GM10266 (cell line): ENCODE measurements at regions not wholly inside any gene's neighbourhood (a gene's known extent, or its start where the extent isn't known, plus 50 kb on each side); places are given as distances from the start of the nearest gene placed in this dataset.
"Not testable (repeated sequence)": the region's sequence is repeated elsewhere in the genome, so short reads cannot be mapped to it uniquely, and the experiment has no call there.

Experiments
- DNase-seq: peaks from one replicate; pipeline ENCODE4 v3.0.0; 2012; ENCODE audit errors: extremely low spot score
- CTCF ChIP-seq: IDR thresholded peaks from 2 replicates; pipeline ENCODE4 v1.5.1; 2012; ENCODE audit warnings: mild to moderate bottlenecking, low read depth; ENCODE audit not compliant: control insufficient read depth, insufficient read depth; ENCODE audit errors: missing control alignments

GRCh38 chr2:167818521-167818920 is 428.9 kb downstream of the STK39 start:
- DNase-seq: no peak
- no peak for TF ChIP-seq CTCF

DNA sequence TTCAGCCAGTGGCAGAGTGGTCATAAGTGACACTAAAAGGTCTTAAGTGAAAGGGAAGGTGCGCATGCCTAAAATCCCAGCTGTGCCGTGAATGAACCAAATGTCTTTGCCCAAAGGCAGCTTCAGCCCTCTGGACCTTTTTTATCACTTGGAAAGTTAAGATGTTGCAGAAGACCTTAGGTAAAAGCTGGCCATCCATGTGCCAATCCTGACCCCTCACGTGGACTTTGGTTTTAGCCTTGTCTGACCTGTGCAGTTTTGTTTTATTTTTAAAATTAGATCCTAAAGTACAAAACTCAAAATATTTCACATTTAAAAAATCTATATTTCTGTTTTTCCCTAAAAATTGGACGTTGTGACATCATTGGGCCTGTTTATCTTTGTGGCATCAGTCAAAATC is 429.5 kb downstream of the STK39 start:
- no peak for TF ChIP-seq CTCF
- DNase-seq: no peak

DNA sequence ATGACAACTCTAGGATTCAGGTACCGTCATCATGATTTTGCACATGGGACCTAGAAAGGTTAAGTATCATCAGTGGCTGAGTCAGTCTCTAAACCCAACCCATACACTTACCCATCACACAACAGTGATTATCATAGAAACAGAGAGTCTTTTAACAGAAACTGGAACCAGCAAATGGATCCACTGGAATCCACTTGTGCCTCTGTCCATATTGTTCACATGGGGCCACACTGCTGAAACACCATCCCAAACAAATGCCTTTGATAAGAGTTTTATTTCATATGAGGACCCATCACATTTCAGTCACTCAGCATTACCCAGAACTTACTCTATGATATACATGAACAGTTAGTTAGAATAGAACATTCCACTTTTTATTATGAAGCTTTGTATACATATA is 430.0 kb downstream of the STK39 start:
- no peak for DNase-seq
- no peak for TF ChIP-seq CTCF

DNA sequence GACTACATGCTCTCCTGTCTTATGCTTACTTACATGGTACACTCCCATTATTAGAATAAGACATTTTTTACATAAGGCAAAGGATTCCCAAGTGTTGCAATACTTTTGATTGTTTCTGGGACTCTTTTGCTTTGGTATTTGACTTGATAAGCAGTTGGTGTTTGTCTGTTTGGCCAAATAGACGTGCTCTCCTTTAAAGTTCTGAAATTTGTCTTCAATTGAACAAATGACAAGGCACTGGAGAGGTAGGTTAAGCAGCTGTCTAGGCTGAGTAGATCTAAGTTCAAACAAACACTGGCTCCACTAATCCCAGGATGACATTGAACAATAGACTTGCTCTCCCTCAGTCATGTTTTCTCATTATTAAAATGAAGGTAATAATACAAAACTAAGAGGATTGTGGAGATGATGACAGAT is 430.5 kb downstream of the STK39 start:
- DNase-seq: no peak
- no peak for TF ChIP-seq CTCF

DNA sequence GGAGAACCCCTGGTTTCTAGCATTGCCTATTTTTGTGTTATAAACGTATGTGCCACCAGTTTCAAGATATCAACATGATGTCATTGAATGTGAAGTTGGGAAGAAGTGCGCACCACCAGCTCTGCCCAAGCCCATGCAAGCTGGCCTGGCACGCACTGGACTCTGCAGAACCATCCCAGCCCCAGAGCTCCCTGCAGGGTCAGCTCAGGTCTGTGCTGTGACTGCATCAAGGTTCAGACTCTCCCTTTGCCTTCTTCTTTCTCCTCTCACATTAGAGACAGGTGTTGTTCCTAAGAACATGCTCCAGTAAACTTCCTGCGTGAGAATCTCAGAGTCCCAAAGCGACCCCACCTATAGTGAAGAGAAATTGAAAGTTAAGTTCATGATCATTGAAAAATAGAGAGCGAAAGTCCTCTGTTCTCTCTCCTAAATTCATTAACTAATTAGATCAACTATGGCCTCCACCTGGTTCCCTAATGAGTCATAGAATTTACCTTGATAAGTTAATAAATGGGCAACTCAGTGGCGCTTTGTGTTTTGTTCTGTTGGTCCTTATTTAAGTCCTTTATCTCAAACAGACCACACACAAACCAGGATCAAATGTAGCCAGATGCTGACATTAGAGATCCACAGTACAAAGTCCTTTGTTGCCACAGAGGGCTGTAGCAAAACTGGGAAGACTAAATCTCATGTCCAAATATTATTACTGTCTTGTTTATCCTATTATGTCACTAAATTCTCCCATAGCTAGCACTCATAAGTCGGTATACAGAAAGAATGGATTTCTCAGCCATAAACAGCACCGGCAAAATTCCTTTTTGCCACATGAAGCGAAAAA is 432.3 kb downstream of the STK39 start:
- DNase-seq: no peak
- no peak for TF ChIP-seq CTCF

DNA sequence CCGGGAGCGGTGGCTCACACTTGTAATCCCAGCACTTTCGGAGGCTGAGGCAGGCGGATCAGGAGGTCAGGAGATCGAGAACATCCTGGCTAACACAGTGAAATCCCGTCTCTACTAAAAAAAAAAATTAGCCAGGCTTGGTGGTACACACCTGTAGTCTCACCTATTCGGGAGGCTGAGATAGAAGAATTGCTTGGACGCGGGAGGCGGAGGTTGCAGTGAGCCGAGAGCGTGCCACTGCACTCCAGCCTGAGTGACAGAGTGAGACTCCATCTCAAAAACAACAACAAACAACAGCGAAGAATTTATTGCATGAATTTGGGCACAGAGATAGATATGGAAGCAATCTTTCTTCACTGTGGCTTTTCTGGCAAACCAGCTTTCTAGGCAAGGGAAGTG is 432.9 kb downstream of the STK39 start:
- DNase-seq: not testable (repeated sequence)

DNA sequence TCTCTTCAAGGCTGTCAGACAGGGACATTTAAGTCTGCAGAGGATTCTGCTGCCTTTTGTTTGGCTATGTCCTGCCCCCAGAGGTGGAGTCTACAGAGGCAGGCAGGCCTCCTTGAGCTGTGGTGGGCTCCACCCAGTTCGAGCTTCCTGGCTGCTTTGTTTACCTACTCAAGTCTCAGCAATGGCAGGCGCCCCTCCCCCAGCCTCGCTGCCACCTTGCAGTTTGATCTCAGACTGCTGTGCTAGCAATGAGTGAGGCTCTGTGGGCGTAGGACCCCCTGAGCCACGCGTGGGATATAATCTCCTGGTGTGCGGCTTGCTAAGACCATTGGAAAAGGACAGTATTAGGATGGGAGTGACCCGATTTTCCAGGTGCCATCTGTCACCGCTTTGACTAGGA is 437.6 kb downstream of the STK39 start:
- DNase-seq: not testable (repeated sequence)

DNA sequence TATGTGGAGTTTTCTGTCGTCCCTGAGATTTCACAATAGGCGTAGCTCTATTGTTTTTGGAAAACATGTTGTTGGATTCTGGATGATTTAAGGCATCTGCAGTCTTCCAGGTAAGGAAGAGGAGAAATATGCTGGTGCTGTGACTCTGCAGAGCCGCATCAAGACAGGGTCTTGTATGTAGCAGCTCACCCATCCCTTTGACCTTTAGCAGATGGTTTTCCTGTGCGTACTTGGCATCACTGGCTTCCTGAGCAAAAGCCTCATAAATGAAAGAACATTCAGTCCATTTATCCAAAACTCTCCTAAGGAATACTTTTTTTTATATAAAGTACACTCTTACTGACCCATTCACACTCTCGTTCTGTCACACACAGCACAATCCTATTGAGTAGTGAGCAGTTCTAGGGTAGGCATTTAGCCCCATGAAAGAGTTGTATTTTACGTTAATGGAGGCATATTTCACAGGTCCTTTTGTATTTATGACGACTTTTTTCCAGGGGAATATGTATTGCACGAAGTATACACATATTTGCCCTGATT is 443.9 kb downstream of the STK39 start:
- no peak for DNase-seq
- TF ChIP-seq CTCF: no peak
